MM.1S (cell line): ENCODE measurements at regions not wholly inside any gene's neighbourhood (a gene's known extent, or its start where the extent isn't known, plus 50 kb on each side); places are given as distances from the start of the nearest gene placed in this dataset.

Experiments used
- DNase-seq: peaks from one replicate; pipeline ENCODE4 v3.0.0-alpha.2; 2015
- H2AFZ ChIP-seq: fragments of 300-600 bp; sonication (generic); 2 replicates; pipeline ENCODE4 v1.6.0; 2016; ENCODE audit warnings: antibody characterized with exemption, low read length
- H3F3A ChIP-seq: fragments of 300-600 bp; sonication (generic); 2 replicates; pipeline ENCODE4 v1.6.1; 2016; ENCODE audit warnings: mild to moderate bottlenecking, antibody characterized with exemption, low read length, moderate library complexity, mixed read lengths; ENCODE audit not compliant: insufficient read depth
- H3K27ac ChIP-seq: fragments of 300-600 bp; sonication (generic); 2 replicates; pipeline ENCODE4 v1.5.1; 2016; ENCODE audit warnings: mild to moderate bottlenecking, low read length
- H3K27me3 ChIP-seq: fragments of 300-600 bp; sonication (generic); replicated peaks from 2 replicates; pipeline ENCODE4 v1.6.0; 2016; ENCODE audit warnings: low read length; ENCODE audit not compliant: insufficient read depth
- H3K36me3 ChIP-seq: fragments of 300-600 bp; sonication (generic); replicated peaks from 2 replicates; pipeline ENCODE4 v1.6.1; 2016; ENCODE audit warnings: mild to moderate bottlenecking, low read length, mixed read lengths; ENCODE audit not compliant: insufficient read depth
- H3K4me1 ChIP-seq: fragments of 300-600 bp; sonication (generic); 2 replicates; pipeline ENCODE4 v1.6.1; 2016; ENCODE audit warnings: low read length, mixed read lengths
- H3K4me2 ChIP-seq: fragments of 300-600 bp; sonication (generic); 2 replicates; pipeline ENCODE4 v1.6.0; 2016; ENCODE audit warnings: low read depth, low read length
- H3K4me3 ChIP-seq: fragments of 300-600 bp; sonication (generic); 2 replicates; pipeline ENCODE4 v1.5.1; 2016; ENCODE audit warnings: low read length, mixed read lengths
- H3K79me2 ChIP-seq: fragments of 300-600 bp; sonication (generic); 2 replicates; pipeline ENCODE4 v1.6.1; 2016; ENCODE audit warnings: mixed run types, low read length, mixed read lengths
- H3K9ac ChIP-seq: fragments of 300-600 bp; sonication (generic); 2 replicates; pipeline ENCODE4 v1.6.1; 2016; ENCODE audit warnings: low read length, mixed read lengths
- H3K9me2 ChIP-seq: fragments of 300-600 bp; sonication (generic); replicated peaks from 2 replicates; pipeline ENCODE4 v1.6.1; 2016; ENCODE audit warnings: mild to moderate bottlenecking, low read length, mixed read lengths; ENCODE audit not compliant: insufficient read depth
- H3K9me3 ChIP-seq: fragments of 300-600 bp; sonication (generic); replicated peaks from 2 replicates; pipeline ENCODE4 v1.6.1; 2016; ENCODE audit warnings: mild to moderate bottlenecking, low read length, mixed read lengths; ENCODE audit not compliant: insufficient read depth
- H4K20me1 ChIP-seq: fragments of 300-600 bp; sonication (generic); 2 replicates; pipeline ENCODE4 v1.6.1; 2016; ENCODE audit warnings: mild to moderate bottlenecking, low read length, moderate library complexity, mixed read lengths; ENCODE audit not compliant: insufficient read depth
- EZH2 ChIP-seq: fragments of 300-600 bp; sonication (generic); optimal IDR thresholded peaks from 2 replicates; pipeline ENCODE3; 2017; ENCODE audit warnings: low read depth, mild to moderate bottlenecking, antibody characterized with exemption, low read length, mixed read lengths
- EZH2phosphoT487 ChIP-seq: fragments of 300-600 bp; sonication (generic); IDR thresholded peaks from 2 replicates; pipeline ENCODE4 v1.6.1; 2018; ENCODE audit warnings: antibody characterized with exemption, low read length
- TF ChIP-seq, protein P1 (sequence below): fragments of 300-600 bp; sonication (generic); IDR thresholded peaks from 2 replicates; pipeline ENCODE4 v1.5.1; 2016; ENCODE audit warnings: antibody characterized with exemption, low read length, mixed read lengths

DNA sequence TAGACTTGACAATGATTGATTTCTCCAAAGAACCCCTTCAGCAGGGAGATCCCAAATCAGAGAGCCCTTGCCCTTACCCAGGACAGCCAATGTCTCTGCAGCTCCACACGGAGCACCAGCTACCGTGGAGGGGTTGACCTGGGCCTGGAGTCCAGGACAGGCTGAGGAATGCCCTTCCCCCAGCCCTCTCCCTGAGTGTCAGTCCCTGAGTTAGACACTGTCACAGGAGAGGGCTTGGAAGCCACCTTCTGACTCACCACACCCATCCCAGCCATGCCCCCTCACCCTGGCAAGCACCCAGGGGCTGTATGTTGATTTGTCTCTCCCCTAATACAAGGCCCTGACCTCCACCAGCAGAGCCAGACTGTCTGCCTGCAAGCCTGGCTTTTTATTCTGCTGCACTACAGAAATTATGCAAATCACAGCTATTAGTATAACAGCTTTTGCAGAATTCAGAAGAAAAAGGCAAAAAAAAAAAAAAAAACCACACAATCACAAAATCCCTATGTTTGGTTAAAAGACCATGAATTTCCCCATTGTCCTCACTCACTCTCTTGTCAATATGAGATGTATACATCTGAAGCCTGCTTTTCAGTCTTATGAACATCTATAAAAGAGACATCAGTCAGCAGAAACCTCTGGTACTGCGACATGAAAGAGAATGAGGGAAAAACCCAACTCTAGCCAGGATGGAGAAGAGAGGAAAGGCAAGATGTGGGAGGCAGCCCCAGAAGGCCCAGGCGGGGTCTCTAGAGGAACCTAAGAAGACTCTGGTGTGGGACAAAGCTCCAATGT lies 240.7 kb downstream of the UQCRFS1 start:
- no peak for DNase-seq
- H3K9me2 ChIP-seq = no peaks in the 10 kb centered on the region
- no peaks in the 10 kb centered on the region for H3K4me1 ChIP-seq
- peaks cover 13% of the 10 kb centered on the region; the same call in 1 of the 2 replicates for H3K27me3 ChIP-seq
- no peak overlapping the region for H3K4me2 ChIP-seq
- no peak overlapping the region for H3K27ac ChIP-seq
- H3K79me2 ChIP-seq = no peaks in the 10 kb centered on the region
- H3F3A ChIP-seq = no peaks in the 10 kb centered on the region
- no peak overlapping the region for H3K9ac ChIP-seq
- no peak overlapping the region for H3K4me3 ChIP-seq
- no peaks in the 10 kb centered on the region for H3K36me3 ChIP-seq
- H3K9me3 ChIP-seq = no peaks in the 10 kb centered on the region
- TF ChIP-seq EZH2phosphoT487 = no peak
- H4K20me1 ChIP-seq = no peaks in the 10 kb centered on the region
- no peak overlapping the region for H2AFZ ChIP-seq

DNA sequence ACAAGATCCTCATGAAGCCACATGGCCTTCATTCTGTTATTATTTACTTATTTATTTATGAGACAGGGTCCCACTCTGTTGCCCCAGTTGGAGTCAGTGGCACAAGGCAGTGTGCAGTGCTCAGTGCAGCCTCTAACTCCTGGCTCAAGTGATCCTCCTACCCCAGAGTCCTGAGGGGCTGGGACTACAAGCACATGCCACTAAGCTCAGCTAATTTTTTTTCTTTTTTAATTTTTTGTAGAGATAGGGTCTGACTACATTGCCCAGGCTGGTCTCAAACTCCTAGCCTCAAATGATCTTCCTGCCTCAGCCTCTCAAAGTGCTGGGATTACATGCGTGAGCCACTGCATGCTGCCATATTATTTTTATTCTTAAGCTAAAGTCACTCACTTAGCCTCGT lies 241.4 kb downstream of the UQCRFS1 start:
- H4K20me1 ChIP-seq = no peaks in the 10 kb centered on the region
- no peak for DNase-seq
- no peak overlapping the region for H3K4me3 ChIP-seq
- no peak overlapping the region for H3K9ac ChIP-seq
- no peak overlapping the region for H3K27ac ChIP-seq
- no peak overlapping the region for H2AFZ ChIP-seq
- peaks cover 13% of the 10 kb centered on the region; the same call in 1 of the 2 replicates for H3K27me3 ChIP-seq
- no peak for TF ChIP-seq EZH2phosphoT487
- no peaks in the 10 kb centered on the region for H3K79me2 ChIP-seq
- no peaks in the 10 kb centered on the region for H3K4me1 ChIP-seq
- H3K4me2 ChIP-seq = no peak overlapping the region
- no peaks in the 10 kb centered on the region for H3F3A ChIP-seq
- no peaks in the 10 kb centered on the region for H3K9me2 ChIP-seq
- H3K9me3 ChIP-seq = no peaks in the 10 kb centered on the region
- no peaks in the 10 kb centered on the region for H3K36me3 ChIP-seq

DNA sequence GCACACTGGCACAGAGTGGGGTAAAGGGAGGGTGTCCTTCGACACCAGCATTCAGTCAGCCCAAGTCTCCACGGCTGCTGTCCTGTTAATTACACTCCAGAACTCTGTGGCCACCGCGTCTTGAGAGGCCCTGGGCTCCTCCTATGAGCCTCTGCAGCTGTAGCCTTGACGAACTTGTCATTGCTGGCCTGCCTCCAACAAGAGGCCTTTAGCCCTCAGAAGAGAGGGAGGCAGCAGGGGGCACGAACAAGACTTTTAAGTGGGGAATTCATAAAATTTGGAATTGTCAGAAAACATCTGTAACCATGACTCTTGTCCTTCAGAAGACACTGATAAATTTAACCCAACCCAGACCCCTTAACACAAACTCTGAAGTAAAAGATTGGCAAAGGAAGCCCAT lies 241.9 kb downstream of the UQCRFS1 start:
- no peaks in the 10 kb centered on the region for H3K36me3 ChIP-seq
- no peak overlapping the region for H3K4me3 ChIP-seq
- no peaks in the 10 kb centered on the region for H3K79me2 ChIP-seq
- H3K4me1 ChIP-seq = no peaks in the 10 kb centered on the region
- H3K9ac ChIP-seq = no peak overlapping the region
- no peak for DNase-seq
- no peak overlapping the region for H3K27ac ChIP-seq
- H3K27me3 ChIP-seq = peaks cover 17% of the 10 kb centered on the region; the same call in 1 of the 2 replicates
- H3K4me2 ChIP-seq = no peak overlapping the region
- no peaks in the 10 kb centered on the region for H3K9me2 ChIP-seq
- H3F3A ChIP-seq = no peaks in the 10 kb centered on the region
- H3K9me3 ChIP-seq = no peaks in the 10 kb centered on the region
- H2AFZ ChIP-seq = no peak overlapping the region
- no peaks in the 10 kb centered on the region for H4K20me1 ChIP-seq
- TF ChIP-seq, protein P1, sequence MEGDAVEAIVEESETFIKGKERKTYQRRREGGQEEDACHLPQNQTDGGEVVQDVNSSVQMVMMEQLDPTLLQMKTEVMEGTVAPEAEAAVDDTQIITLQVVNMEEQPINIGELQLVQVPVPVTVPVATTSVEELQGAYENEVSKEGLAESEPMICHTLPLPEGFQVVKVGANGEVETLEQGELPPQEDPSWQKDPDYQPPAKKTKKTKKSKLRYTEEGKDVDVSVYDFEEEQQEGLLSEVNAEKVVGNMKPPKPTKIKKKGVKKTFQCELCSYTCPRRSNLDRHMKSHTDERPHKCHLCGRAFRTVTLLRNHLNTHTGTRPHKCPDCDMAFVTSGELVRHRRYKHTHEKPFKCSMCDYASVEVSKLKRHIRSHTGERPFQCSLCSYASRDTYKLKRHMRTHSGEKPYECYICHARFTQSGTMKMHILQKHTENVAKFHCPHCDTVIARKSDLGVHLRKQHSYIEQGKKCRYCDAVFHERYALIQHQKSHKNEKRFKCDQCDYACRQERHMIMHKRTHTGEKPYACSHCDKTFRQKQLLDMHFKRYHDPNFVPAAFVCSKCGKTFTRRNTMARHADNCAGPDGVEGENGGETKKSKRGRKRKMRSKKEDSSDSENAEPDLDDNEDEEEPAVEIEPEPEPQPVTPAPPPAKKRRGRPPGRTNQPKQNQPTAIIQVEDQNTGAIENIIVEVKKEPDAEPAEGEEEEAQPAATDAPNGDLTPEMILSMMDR = no peak
- TF ChIP-seq EZH2 (no peak), EZH2phosphoT487 (no peak)

DNA sequence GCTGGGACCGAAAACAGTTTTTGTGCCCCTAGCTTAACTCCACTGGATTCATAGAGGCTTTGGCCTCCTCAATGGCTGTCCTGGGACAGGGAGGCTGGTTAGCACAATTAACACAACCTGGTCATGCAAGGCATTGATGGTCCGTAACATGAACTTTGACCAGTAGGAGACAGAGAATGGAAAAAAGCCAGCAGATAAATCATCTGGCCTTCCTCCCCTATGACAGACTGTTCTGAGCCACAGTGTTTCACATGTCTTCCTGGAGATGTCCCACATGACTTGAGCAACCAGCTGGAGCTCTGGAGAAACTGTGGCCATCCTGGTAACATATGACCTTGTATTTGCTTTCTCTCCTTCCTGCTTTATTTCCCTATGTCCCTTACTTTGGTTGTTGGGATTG lies 244.2 kb downstream of the UQCRFS1 start:
- Histone ChIP-seq H3K9me2 (no peaks in the 10 kb centered on the region), H3F3A (no peaks in the 10 kb centered on the region), H3K4me3 (no peak overlapping the region), H3K4me1 (no peaks in the 10 kb centered on the region), H2AFZ (no peak overlapping the region), H3K9ac (no peak overlapping the region), H3K27me3 (peaks cover 20% of the 10 kb centered on the region), H3K4me2 (no peak overlapping the region), H3K36me3 (no peaks in the 10 kb centered on the region), H3K79me2 (no peaks in the 10 kb centered on the region), H4K20me1 (no peaks in the 10 kb centered on the region), H3K9me3 (no peaks in the 10 kb centered on the region), H3K27ac (no peak overlapping the region)
- TF ChIP-seq, protein P1 = no peak
- TF ChIP-seq EZH2 (no peak), EZH2phosphoT487 (no peak)
- no peak for DNase-seq
